SK-N-SH (cell line): ENCODE measurements at regions not wholly inside any gene's neighbourhood (a gene's known extent, or its start where the extent isn't known, plus 50 kb on each side); places are given as distances from the start of the nearest gene placed in this dataset.

Experiments
- CTCF ChIA-PET: fragments of 300-600, 350-600 bp; formaldehyde crosslinking; extraction: SDS; loops from one replicate; lab custom pipeline; 2021; lab: Yijun Ruan, JAX
- POLR2A ChIA-PET: fragments of 350-600 bp; sonication (Branson Sonifier 250); formaldehyde crosslinking; extraction: SDS; loops from one replicate; lab custom pipeline; 2020; ENCODE audit warnings: antibody characterized with exemption, inconsistent platforms; lab: Yijun Ruan, JAX
- DNase-seq: peaks from one replicate; pipeline ENCODE4 v3.0.0; 2012
- H2AFZ ChIP-seq: fragments of 200-600 bp; sonication (generic); 2 replicates; pipeline ENCODE4 v1.8.1; 2016; ENCODE audit warnings: antibody characterized with exemption, mild to moderate bottlenecking, low read depth
- H3F3A ChIP-seq: fragments of 200-600 bp; sonication (generic); replicated peaks from 2 replicates; pipeline ENCODE3; 2016; ENCODE audit warnings: antibody characterized with exemption, mild to moderate bottlenecking; ENCODE audit not compliant: insufficient read depth
- H3K27ac ChIP-seq, 2 experiments: fragments of 200-500 bp in 1 of 2; fragments of 200-600 bp in 1 of 2; sonication (Bioruptor generic) in 1 of 2; sonication (generic), shearing (Covaris generic) in 1 of 2; 2 replicates each; pipeline versions ENCODE4 v1.5.1 to v1.6.1; 2014 to 2016; ENCODE audit warnings: low read depth in 2 of 2, inconsistent platforms in 1 of 2, low read length in 1 of 2, mild to moderate bottlenecking in 1 of 2, mixed read lengths in 1 of 2
- H3K27me3 ChIP-seq: fragments of 200-600 bp; sonication (generic), shearing (Covaris generic); 2 replicates; pipeline ENCODE4 v1.6.1; 2016; ENCODE audit warnings: mixed run types; ENCODE audit not compliant: insufficient read depth
- H3K36me3 ChIP-seq, 2 experiments: fragments of 200-500 bp in 1 of 2; fragments of 200-600 bp in 1 of 2; sonication (Bioruptor generic) in 1 of 2; sonication (generic) in 1 of 2; replicated peaks in 1 of 2; 2 replicates each; pipeline versions ENCODE3 to v1.5.1; 2014 to 2016; ENCODE audit warnings: low read length in 1 of 2, mild to moderate bottlenecking in 1 of 2; ENCODE audit not compliant: insufficient read depth in 2 of 2, control insufficient read depth in 1 of 2
- H3K4me1 ChIP-seq, 2 experiments: fragments of 200-500 bp in 1 of 2; fragments of 200-600 bp in 1 of 2; sonication (Bioruptor generic) in 1 of 2; sonication (generic), shearing (Covaris generic) in 1 of 2; 2 replicates each; pipeline versions ENCODE4 v1.5.1 to v1.6.1; 2014 to 2016; ENCODE audit warnings: low read depth in 1 of 2, low read length in 1 of 2, mixed run types in 1 of 2; ENCODE audit not compliant: insufficient read depth in 2 of 2, control insufficient read depth in 1 of 2
- H3K4me2 ChIP-seq: fragments of 200-600 bp; sonication (generic), shearing (Covaris generic); 2 replicates; pipeline ENCODE4 v1.6.1; 2017; ENCODE audit warnings: mixed run types
- H3K4me3 ChIP-seq, 2 experiments: fragments of 200-500 bp in 1 of 2; fragments of 200-600 bp in 1 of 2; sonication (Bioruptor generic) in 1 of 2; sonication (generic), shearing (Covaris generic) in 1 of 2; 2 replicates each; pipeline versions ENCODE4 v1.5.1 to v1.8.1; 2014 to 2016; ENCODE audit warnings: low read depth in 2 of 2, inconsistent platforms in 1 of 2, low read length in 1 of 2, mild to moderate bottlenecking in 1 of 2, mixed read lengths in 1 of 2, moderate library complexity in 1 of 2
- H3K79me2 ChIP-seq: fragments of 200-600 bp; sonication (generic); 2 replicates; pipeline ENCODE4 v1.8.1; 2017; ENCODE audit warnings: mild to moderate bottlenecking; ENCODE audit not compliant: insufficient read depth
- H3K9ac ChIP-seq: fragments of 200-600 bp; sonication (generic); 2 replicates; pipeline ENCODE4 v1.6.1; 2017; ENCODE audit warnings: mixed run types
- H3K9me2 ChIP-seq: fragments of 200-600 bp; sonication (generic); 2 replicates; pipeline ENCODE4 v1.6.1; 2017; ENCODE audit warnings: mixed run types
- H3K9me3 ChIP-seq: fragments of 200-600 bp; sonication (generic); 2 replicates; pipeline ENCODE4 v1.6.1; 2017; ENCODE audit warnings: mixed run types, mild to moderate bottlenecking, moderate library complexity
- H4K20me1 ChIP-seq: fragments of 200-600 bp; sonication (generic); 2 replicates; pipeline ENCODE4 v1.6.1; 2017; ENCODE audit warnings: mild to moderate bottlenecking, mixed run types; ENCODE audit not compliant: insufficient read depth
- ELF1 ChIP-seq: IDR thresholded peaks from 2 replicates; pipeline ENCODE4 v1.4.0; 2012
- EP300 ChIP-seq, 2 experiments: IDR thresholded peaks; 2 replicates each; pipeline versions ENCODE4 v1.4.0 to v1.6.1; 2012; ENCODE audit warnings: borderline replicate concordance in 1 of 2, low read depth in 1 of 2, low read length in 1 of 2
- EZH2phosphoT487 ChIP-seq: fragments of 200-600 bp; sonication (generic); IDR thresholded peaks from 2 replicates; pipeline ENCODE4 v1.6.1; 2017; ENCODE audit warnings: low read depth, mixed run types, mild to moderate bottlenecking, antibody characterized with exemption, moderate library complexity, borderline replicate concordance
- FOXJ3 ChIP-seq: sonication (generic); formaldehyde crosslinking; IDR thresholded peaks from 2 replicates; pipeline ENCODE4 v1.5.1; 2020; ENCODE audit warnings: mild to moderate bottlenecking, missing genetic modification reagents
- NRF1 ChIP-seq: IDR thresholded peaks from 2 replicates; pipeline ENCODE4 v1.6.1; 2012; ENCODE audit warnings: low read depth, mild to moderate bottlenecking, low read length
- RCOR1 ChIP-seq: fragments of 150-350 bp; IDR thresholded peaks from 2 replicates; pipeline ENCODE4 v1.6.1; 2017; ENCODE audit warnings: antibody characterized with exemption, low read length
- RXRA ChIP-seq: IDR thresholded peaks from 2 replicates; pipeline ENCODE4 v1.4.0; 2012; ENCODE audit warnings: low read depth, mild to moderate bottlenecking, borderline replicate concordance
- SMC3 ChIP-seq: IDR thresholded peaks from 2 replicates; pipeline ENCODE4 v1.6.1; 2012; ENCODE audit warnings: low read depth, low read length, improper control_type of control experiment
- WGBS: methylation state at CpG from one replicate; pipeline ENCODE4 v1.1.6; 2017; ENCODE audit warnings: low lambda C conversion rate; 5-methylcytosine and 5-hydroxymethylcytosine counted together
- TF ChIP-seq, protein P1 (sequence below): fragments of 200-600 bp; sonication (generic); IDR thresholded peaks from 2 replicates; pipeline ENCODE4 v1.6.1; 2017; ENCODE audit warnings: antibody characterized with exemption, mild to moderate bottlenecking, moderate library complexity
- TF ChIP-seq, protein P2 (sequence below): IDR thresholded peaks from 2 replicates; pipeline ENCODE4 v1.6.1; 2012; ENCODE audit warnings: mild to moderate bottlenecking, low read depth, low read length, moderate library complexity
- TF ChIP-seq, protein P3 (sequence below): fragments of 150-350 bp; IDR thresholded peaks from 2 replicates; pipeline ENCODE4 v1.6.1; 2016; ENCODE audit warnings: mild to moderate bottlenecking, low read depth, low read length

DNA sequence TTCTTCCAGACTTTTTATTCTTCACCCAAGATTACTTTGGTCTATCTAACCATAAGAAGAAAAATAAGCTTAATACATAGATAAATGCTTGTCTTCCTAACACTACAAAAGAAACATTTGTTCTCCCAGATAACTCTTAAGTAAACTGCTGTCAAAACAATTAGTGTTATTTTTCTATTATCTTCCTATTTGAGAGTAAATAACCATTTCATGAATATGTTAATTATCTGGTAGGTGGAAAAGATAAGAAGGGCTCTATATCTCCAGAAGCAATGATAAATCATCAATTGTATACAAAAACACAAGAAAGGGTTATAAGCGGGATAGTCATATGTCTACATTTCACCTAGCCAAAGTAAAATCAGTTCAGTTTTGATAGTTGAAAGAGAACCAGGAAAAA lies 180.4 kb downstream of the ZIC3 start:
- CTCF ChIA-PET, result no interaction called here
- 0% methylated on average over 1 of the region's 1 CpG for WGBS

DNA sequence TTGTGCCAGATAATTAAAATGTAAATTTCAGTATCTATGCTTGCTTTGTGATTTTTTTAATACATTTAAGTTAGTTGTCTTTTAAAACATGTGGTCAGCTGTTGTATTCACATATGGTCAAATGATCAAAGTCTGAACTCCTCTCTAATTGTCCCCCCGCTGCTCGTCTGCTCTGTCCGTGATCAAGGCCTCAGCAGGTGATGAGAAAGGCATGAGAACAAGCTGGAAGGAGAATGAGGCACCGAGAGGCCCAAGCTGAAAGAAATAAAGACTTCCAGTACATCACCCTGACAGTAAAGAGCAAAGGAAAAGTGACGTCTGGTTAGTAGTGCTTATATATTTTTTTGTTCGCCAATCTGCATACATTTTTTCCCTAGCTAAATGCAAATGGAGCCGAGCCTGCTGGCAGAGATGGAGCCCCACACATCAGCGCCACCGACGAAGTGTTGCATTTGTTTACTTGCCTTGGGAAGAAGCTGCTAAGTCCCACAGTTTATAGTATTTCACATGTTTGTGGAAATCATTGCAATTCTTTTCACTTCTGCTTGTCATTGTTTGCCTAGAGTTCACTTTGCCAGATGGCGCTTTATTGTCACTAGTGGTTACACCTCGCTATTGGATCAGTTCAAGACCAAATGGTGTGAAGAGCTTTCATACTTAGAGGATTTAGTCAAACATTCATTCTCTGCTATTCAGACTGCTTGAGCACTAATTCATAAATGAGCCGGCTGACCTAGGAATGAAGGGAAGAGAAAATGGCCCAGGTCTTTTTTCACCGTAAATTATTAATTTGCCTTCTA lies 181.5 kb downstream of the ZIC3 start:
- H3K79me2 ChIP-seq, result no peaks in the 10 kb centered on the region
- H3K27me3 ChIP-seq, result no peaks in the 10 kb centered on the region; the same call in 1 of the 2 replicates
- no peaks in the 10 kb centered on the region for H3K4me1 ChIP-seq
- no peak overlapping the region for H3K4me3 ChIP-seq
- no peak overlapping the region for H3K9ac ChIP-seq
- H4K20me1 ChIP-seq, result no peaks in the 10 kb centered on the region
- no peaks in the 10 kb centered on the region for H3K9me3 ChIP-seq
- CTCF ChIA-PET, result no interaction called here
- POLR2A ChIA-PET, result no interaction called here
- no peaks in the 10 kb centered on the region for H3K36me3 ChIP-seq
- H3F3A ChIP-seq, result no peaks in the 10 kb centered on the region
- 13% methylated on average over 14 of the region's 14 CpGs for WGBS
- H3K27ac ChIP-seq, result no peak overlapping the region
- no peak overlapping the region for H3K4me2 ChIP-seq
- TF ChIP-seq, protein P1, sequence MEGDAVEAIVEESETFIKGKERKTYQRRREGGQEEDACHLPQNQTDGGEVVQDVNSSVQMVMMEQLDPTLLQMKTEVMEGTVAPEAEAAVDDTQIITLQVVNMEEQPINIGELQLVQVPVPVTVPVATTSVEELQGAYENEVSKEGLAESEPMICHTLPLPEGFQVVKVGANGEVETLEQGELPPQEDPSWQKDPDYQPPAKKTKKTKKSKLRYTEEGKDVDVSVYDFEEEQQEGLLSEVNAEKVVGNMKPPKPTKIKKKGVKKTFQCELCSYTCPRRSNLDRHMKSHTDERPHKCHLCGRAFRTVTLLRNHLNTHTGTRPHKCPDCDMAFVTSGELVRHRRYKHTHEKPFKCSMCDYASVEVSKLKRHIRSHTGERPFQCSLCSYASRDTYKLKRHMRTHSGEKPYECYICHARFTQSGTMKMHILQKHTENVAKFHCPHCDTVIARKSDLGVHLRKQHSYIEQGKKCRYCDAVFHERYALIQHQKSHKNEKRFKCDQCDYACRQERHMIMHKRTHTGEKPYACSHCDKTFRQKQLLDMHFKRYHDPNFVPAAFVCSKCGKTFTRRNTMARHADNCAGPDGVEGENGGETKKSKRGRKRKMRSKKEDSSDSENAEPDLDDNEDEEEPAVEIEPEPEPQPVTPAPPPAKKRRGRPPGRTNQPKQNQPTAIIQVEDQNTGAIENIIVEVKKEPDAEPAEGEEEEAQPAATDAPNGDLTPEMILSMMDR, result no peak
- TF ChIP-seq, protein P2, sequence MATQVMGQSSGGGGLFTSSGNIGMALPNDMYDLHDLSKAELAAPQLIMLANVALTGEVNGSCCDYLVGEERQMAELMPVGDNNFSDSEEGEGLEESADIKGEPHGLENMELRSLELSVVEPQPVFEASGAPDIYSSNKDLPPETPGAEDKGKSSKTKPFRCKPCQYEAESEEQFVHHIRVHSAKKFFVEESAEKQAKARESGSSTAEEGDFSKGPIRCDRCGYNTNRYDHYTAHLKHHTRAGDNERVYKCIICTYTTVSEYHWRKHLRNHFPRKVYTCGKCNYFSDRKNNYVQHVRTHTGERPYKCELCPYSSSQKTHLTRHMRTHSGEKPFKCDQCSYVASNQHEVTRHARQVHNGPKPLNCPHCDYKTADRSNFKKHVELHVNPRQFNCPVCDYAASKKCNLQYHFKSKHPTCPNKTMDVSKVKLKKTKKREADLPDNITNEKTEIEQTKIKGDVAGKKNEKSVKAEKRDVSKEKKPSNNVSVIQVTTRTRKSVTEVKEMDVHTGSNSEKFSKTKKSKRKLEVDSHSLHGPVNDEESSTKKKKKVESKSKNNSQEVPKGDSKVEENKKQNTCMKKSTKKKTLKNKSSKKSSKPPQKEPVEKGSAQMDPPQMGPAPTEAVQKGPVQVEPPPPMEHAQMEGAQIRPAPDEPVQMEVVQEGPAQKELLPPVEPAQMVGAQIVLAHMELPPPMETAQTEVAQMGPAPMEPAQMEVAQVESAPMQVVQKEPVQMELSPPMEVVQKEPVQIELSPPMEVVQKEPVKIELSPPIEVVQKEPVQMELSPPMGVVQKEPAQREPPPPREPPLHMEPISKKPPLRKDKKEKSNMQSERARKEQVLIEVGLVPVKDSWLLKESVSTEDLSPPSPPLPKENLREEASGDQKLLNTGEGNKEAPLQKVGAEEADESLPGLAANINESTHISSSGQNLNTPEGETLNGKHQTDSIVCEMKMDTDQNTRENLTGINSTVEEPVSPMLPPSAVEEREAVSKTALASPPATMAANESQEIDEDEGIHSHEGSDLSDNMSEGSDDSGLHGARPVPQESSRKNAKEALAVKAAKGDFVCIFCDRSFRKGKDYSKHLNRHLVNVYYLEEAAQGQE, result no peak
- TF ChIP-seq NRF1 (no peak), RCOR1 (no peak)
- TF ChIP-seq, protein P3, sequence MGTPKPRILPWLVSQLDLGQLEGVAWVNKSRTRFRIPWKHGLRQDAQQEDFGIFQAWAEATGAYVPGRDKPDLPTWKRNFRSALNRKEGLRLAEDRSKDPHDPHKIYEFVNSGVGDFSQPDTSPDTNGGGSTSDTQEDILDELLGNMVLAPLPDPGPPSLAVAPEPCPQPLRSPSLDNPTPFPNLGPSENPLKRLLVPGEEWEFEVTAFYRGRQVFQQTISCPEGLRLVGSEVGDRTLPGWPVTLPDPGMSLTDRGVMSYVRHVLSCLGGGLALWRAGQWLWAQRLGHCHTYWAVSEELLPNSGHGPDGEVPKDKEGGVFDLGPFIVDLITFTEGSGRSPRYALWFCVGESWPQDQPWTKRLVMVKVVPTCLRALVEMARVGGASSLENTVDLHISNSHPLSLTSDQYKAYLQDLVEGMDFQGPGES, result no peak
- no peak overlapping the region for H2AFZ ChIP-seq
- H3K9me2 ChIP-seq, result no peaks in the 10 kb centered on the region
- DNase-seq, result no peak

More for the DNA sequence above, 180.4 kb downstream of the ZIC3 start:
- H3K4me3 ChIP-seq, result no peak overlapping the region
- no peaks in the 10 kb centered on the region for H3K9me3 ChIP-seq
- no peaks in the 10 kb centered on the region for H3K79me2 ChIP-seq
- H3K27ac ChIP-seq, result no peak overlapping the region
- H3F3A ChIP-seq, result no peaks in the 10 kb centered on the region
- H3K4me2 ChIP-seq, result no peak overlapping the region
- H3K9me2 ChIP-seq, result no peaks in the 10 kb centered on the region
- POLR2A ChIA-PET, result no interaction called here
- no peak for DNase-seq
- H3K27me3 ChIP-seq, result no peaks in the 10 kb centered on the region; the same call in 1 of the 2 replicates
- no peak overlapping the region for H3K9ac ChIP-seq
- H3K4me1 ChIP-seq, result no peaks in the 10 kb centered on the region
- no peak overlapping the region for H2AFZ ChIP-seq
- no peaks in the 10 kb centered on the region for H3K36me3 ChIP-seq
- H4K20me1 ChIP-seq, result no peaks in the 10 kb centered on the region
- TF ChIP-seq EP300 (IDR thresholded peaks at IDR 0.05; ENCODE audit: borderline replicate concordance in 1 of 2, low read depth in 1 of 2, low read length in 1 of 2) (no peak), EZH2phosphoT487 (no peak), FOXJ3 (CRISPR knock-in tag) (no peak), SMC3 (no peak), ELF1 (no peak), RXRA (no peak)
